Ectodermal cell (in vitro differentiated cells): ENCODE measurements at regions not wholly inside any gene's neighbourhood (a gene's known extent, or its start where the extent isn't known, plus 50 kb on each side); places are given as distances from the start of the nearest gene placed in this dataset.

Experiments used
- H3K27ac ChIP-seq: 2 replicates; pipeline ENCODE4 v1.7.0; 2013; ENCODE audit warnings: mild to moderate bottlenecking, low read depth, low read length; ENCODE audit not compliant: insufficient read depth, poor library complexity, severe bottlenecking
- H3K27me3 ChIP-seq: 2 replicates; pipeline ENCODE4 v1.7.0; 2013; ENCODE audit warnings: mild to moderate bottlenecking, low read length; ENCODE audit not compliant: insufficient read depth, control insufficient read depth, poor library complexity, severe bottlenecking
- H3K36me3 ChIP-seq: one replicate; pipeline ENCODE4 v1.7.0; 2013; ENCODE audit warnings: low read length; ENCODE audit not compliant: control insufficient read depth, insufficient read depth
- H3K4me1 ChIP-seq: one replicate; pipeline ENCODE4 v1.7.0; 2013; ENCODE audit warnings: low read length; ENCODE audit not compliant: control insufficient read depth, insufficient read depth
- H3K4me3 ChIP-seq: 2 replicates; pipeline ENCODE4 v1.7.0; 2013; ENCODE audit warnings: low read depth, low read length, control low read depth; ENCODE audit not compliant: insufficient read depth
- H3K9me3 ChIP-seq: 2 replicates; pipeline ENCODE4 v1.7.0; 2013; ENCODE audit warnings: mild to moderate bottlenecking, low read length, moderate library complexity; ENCODE audit not compliant: control insufficient read depth
- WGBS, 2 experiments: methylation state at CpG; one replicate each; pipeline ENCODE4 v1.1.7; 2013; ENCODE audit warnings: missing lambda C conversion rate in 2 of 2; 5-methylcytosine and 5-hydroxymethylcytosine counted together

- H3K27me3 ChIP-seq: no peaks in the 10 kb centered on the region
- H3K4me1 ChIP-seq: peaks cover 5% of the 10 kb centered on the region
- no peaks in the 10 kb centered on the region for H3K9me3 ChIP-seq
- H3K27ac ChIP-seq: no peak overlapping the region
- 84 to 95% methylated on average over 3 of the region's 3 CpGs for WGBS, 2 experiments
- H3K36me3 ChIP-seq: no peaks in the 10 kb centered on the region
- no peak overlapping the region for H3K4me3 ChIP-seq
Observed at GRCh38 chr3:40827226-40827625, 302.5 kb downstream of the ZNF621 start.

- no peaks in the 10 kb centered on the region for H3K9me3 ChIP-seq
Observed at GRCh38 chr3:40827942-40828688, 303.4 kb downstream of the ZNF621 start.

GRCh38 chr3:40828741-40829415 is 304.1 kb downstream of the ZNF621 start:
- Histone ChIP-seq H3K36me3 (no peaks in the 10 kb centered on the region), H3K4me1 (peaks cover 5% of the 10 kb centered on the region), H3K27me3 (no peaks in the 10 kb centered on the region), H3K27ac (no peak overlapping the region), H3K9me3 (no peaks in the 10 kb centered on the region), H3K4me3 (no peak overlapping the region)
- 89 to 98% methylated on average over 3 of the region's 3 CpGs for WGBS, 2 experiments

More at GRCh38 chr3:40827942-40828688, 303.4 kb downstream of the ZNF621 start:
- Histone ChIP-seq H3K27me3 (no peaks in the 10 kb centered on the region), H3K36me3 (no peaks in the 10 kb centered on the region), H3K27ac (no peak overlapping the region), H3K4me3 (no peak overlapping the region), H3K4me1 (peaks cover 5% of the 10 kb centered on the region)
- 81 to 83% methylated on average over 8 of the region's 8 CpGs for WGBS, 2 experiments

GRCh38 chr3:40829876-40830275 is 305.1 kb downstream of the ZNF621 start:
- WGBS, 2 experiments: 95 to 96% methylated on average over 2 of the region's 2 CpGs
- Histone ChIP-seq H3K27ac (no peak overlapping the region), H3K4me3 (no peak overlapping the region), H3K36me3 (no peaks in the 10 kb centered on the region), H3K27me3 (no peaks in the 10 kb centered on the region), H3K9me3 (no peaks in the 10 kb centered on the region), H3K4me1 (peaks cover 5% of the 10 kb centered on the region)

GRCh38 chr3:40837300-40837699 is 312.5 kb downstream of the ZNF621 start:
- Histone ChIP-seq H3K9me3 (no peaks in the 10 kb centered on the region), H3K27ac (no peak overlapping the region)

GRCh38 chr3:40841131-40841530 is 316.4 kb downstream of the ZNF621 start:
- H3K27ac ChIP-seq: no peak overlapping the region
- no peaks in the 10 kb centered on the region for H3K4me1 ChIP-seq
- no peaks in the 10 kb centered on the region for H3K36me3 ChIP-seq
- H3K27me3 ChIP-seq: no peaks in the 10 kb centered on the region
- H3K9me3 ChIP-seq: no peaks in the 10 kb centered on the region
- no peak overlapping the region for H3K4me3 ChIP-seq
- WGBS, 2 experiments: 73 to 91% methylated on average over 1 of the region's 1 CpG

More at GRCh38 chr3:40837300-40837699, 312.5 kb downstream of the ZNF621 start:
- Histone ChIP-seq H3K4me3 (no peak overlapping the region), H3K4me1 (no peaks in the 10 kb centered on the region), H3K27me3 (no peaks in the 10 kb centered on the region), H3K36me3 (no peaks in the 10 kb centered on the region)
- WGBS, 2 experiments: 95 to 97% methylated on average over 2 of the region's 2 CpGs

- Histone ChIP-seq H3K4me1 (no peaks in the 10 kb centered on the region), H3K9me3 (no peaks in the 10 kb centered on the region), H3K36me3 (no peaks in the 10 kb centered on the region), H3K27me3 (no peaks in the 10 kb centered on the region), H3K4me3 (no peak overlapping the region), H3K27ac (no peak overlapping the region)
Observed at GRCh38 chr3:40841570-40842109, 316.9 kb downstream of the ZNF621 start.

GRCh38 chr3:40842714-40843113 is 318.0 kb downstream of the ZNF621 start:
- Histone ChIP-seq H3K36me3 (no peaks in the 10 kb centered on the region), H3K9me3 (no peaks in the 10 kb centered on the region), H3K4me1 (peaks cover under 1% of the 10 kb centered on the region), H3K27me3 (no peaks in the 10 kb centered on the region), H3K4me3 (no peak overlapping the region), H3K27ac (no peak overlapping the region)
- WGBS, 2 experiments: 95 to 97% methylated on average over 11 of the region's 11 CpGs

GRCh38 chr3:40843208-40843624 is 318.5 kb downstream of the ZNF621 start:
- H3K27ac ChIP-seq: no peak overlapping the region
- WGBS, 2 experiments: 93 to 98% methylated on average over 2 of the region's 2 CpGs

GRCh38 chr3:40843851-40844548 is 319.2 kb downstream of the ZNF621 start:
- no peak overlapping the region for H3K27ac ChIP-seq
- no peak overlapping the region for H3K4me3 ChIP-seq
- no peaks in the 10 kb centered on the region for H3K36me3 ChIP-seq
- peaks cover 8% of the 10 kb centered on the region for H3K4me1 ChIP-seq
- H3K27me3 ChIP-seq: no peaks in the 10 kb centered on the region
- no peaks in the 10 kb centered on the region for H3K9me3 ChIP-seq
- 69 to 71% methylated on average over 6 to 7 of the region's 7 CpGs for WGBS, 2 experiments

More at GRCh38 chr3:40843208-40843624, 318.5 kb downstream of the ZNF621 start:
- Histone ChIP-seq H3K27me3 (no peaks in the 10 kb centered on the region), H3K4me1 (peaks cover 5% of the 10 kb centered on the region), H3K9me3 (no peaks in the 10 kb centered on the region), H3K4me3 (no peak overlapping the region), H3K36me3 (no peaks in the 10 kb centered on the region)
